BLaER1 (cell line): ENCODE measurements at regions not wholly inside any gene's neighbourhood (a gene's known extent, or its start where the extent isn't known, plus 50 kb on each side); places are given as distances from the start of the nearest gene placed in this dataset.

ENCODE experiments used
- H3K27ac ChIP-seq: shearing (Covaris generic); formaldehyde crosslinking; 2 replicates; pipeline ENCODE4 v1.8.1; 2022
- H3K27me3 ChIP-seq: shearing (Covaris generic); formaldehyde crosslinking; 2 replicates; pipeline ENCODE4 v1.8.1; 2022
- H3K36me3 ChIP-seq: shearing (Covaris generic); formaldehyde crosslinking; 2 replicates; pipeline ENCODE4 v1.8.1; 2022
- H3K4me1 ChIP-seq: shearing (Covaris generic); formaldehyde crosslinking; 2 replicates; pipeline ENCODE4 v1.8.1; 2022
- H3K4me2 ChIP-seq: shearing (Covaris generic); formaldehyde crosslinking; 2 replicates; pipeline ENCODE4 v1.8.1; 2022
- H3K4me3 ChIP-seq: shearing (Covaris generic); formaldehyde crosslinking; 2 replicates; pipeline ENCODE4 v1.8.1; 2022
- H3K9ac ChIP-seq: shearing (Covaris generic); formaldehyde crosslinking; 2 replicates; pipeline ENCODE4 v1.8.1; 2022
- H3K9me3 ChIP-seq: shearing (Covaris generic); formaldehyde crosslinking; 2 replicates; pipeline ENCODE4 v1.8.1; 2022
- H4K20me1 ChIP-seq: shearing (Covaris generic); formaldehyde crosslinking; 2 replicates; pipeline ENCODE4 v1.8.1; 2022
- Cebpa-rat ChIP-seq: shearing (Covaris generic); IDR thresholded peaks from 2 replicates; pipeline ENCODE4 v1.8.1; 2022

DNA sequence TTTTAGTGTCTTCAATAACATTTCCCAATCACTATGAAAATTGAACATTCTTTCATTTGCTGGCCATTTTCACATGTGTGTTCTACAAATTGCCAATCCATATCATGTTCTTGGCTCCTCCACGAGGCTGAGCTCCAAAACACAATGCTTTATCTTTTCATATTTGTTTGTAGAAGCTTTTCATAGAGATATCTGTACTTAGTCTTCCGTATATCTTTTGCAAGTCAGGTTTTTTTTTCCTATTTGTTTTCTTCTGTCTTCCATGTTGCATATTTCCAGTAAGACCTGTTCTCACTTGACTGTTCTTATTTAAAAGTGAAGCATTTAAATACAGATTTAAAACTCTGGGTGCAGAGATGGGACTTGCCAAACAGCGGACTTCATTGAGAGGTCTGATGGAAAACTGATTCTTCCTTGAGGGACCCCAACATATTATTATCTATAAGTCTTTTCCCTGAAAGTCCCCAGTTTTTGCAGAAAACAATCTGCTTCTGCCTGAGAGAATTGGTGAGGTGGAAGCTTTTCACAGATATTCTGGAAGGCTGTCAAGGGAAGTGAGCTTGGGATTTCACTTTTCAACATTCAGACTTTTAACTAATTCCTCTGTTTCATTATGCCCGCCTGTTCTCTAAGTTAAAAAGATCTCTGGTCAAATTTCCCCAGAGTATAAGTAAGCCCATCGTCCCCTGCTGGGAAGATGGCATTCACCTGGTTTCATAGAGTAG, 77.8 kb upstream of the KCNMB2 start:
- H3K9me3 ChIP-seq, result 0 out of 2 replicates have a peak, but pooled peaks cover 3% of the 10 kb centered on the region
- no peaks in the 10 kb centered on the region for H4K20me1 ChIP-seq
- no peak overlapping the region for H3K9ac ChIP-seq
- H3K27ac ChIP-seq, result no peak overlapping the region
- H3K4me3 ChIP-seq, result no peak overlapping the region
- TF ChIP-seq Cebpa-rat, result no peak
- no peak overlapping the region for H3K4me2 ChIP-seq
- no peaks in the 10 kb centered on the region for H3K27me3 ChIP-seq
- H3K4me1 ChIP-seq, result no peaks in the 10 kb centered on the region
- no peaks in the 10 kb centered on the region for H3K36me3 ChIP-seq

GRCh38 chr3:178459038-178459410, 77.2 kb upstream of the KCNMB2 start:
- Histone ChIP-seq H3K36me3 (no peaks in the 10 kb centered on the region), H3K4me3 (no peak overlapping the region), H3K4me2 (no peak overlapping the region), H3K9me3 (0 out of 2 replicates have a peak, but pooled peaks cover 3% of the 10 kb centered on the region), H3K9ac (no peak overlapping the region), H3K27me3 (no peaks in the 10 kb centered on the region), H3K27ac (no peak overlapping the region), H4K20me1 (no peaks in the 10 kb centered on the region), H3K4me1 (no peaks in the 10 kb centered on the region)
- no peak for TF ChIP-seq Cebpa-rat

DNA sequence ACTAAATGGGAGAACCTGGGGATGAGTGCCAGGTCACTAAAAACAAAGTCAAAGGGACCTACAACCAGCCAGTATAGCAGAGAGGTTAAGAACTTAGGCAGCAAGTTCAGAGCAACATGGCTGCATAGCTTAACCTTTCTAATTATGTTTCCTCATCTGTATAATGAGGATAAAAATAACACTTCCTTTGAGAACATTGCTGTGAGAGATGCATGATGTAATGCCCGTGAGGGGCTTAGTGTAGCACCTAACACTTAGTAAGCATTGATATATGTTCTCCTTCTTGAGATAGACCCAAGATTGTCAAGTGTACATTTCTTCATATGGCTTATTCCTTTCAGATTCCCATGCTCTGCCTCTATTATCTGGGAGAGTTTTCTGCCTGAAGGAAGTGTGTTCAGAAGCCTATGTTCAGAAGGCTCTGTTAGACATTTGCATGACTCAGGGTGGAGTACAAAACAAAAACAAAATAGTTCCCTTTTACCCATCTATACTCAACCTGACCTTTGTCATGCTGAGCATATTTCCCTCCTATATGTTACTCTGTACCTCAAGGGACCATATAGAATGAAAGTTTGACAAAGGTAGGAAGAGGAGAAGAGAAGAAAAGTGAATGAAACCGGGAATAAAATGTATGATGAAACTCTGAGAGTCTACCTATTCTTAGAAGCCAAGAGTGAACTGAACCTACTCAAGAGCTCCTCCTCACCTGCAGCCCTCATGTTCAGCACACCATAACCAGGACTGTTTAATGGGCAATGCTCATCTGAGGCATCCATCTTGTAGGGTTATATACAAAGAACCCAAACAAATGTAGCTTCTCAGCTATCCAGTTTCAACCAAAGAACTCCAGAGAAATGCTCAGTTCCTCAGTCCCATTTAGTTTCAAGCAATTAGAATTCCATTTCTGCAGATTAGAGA, 70.7 kb upstream of the KCNMB2 start:
- Histone ChIP-seq H3K27me3 (no peaks in the 10 kb centered on the region), H3K9me3 (0 out of 2 replicates have a peak, but pooled peaks cover 3% of the 10 kb centered on the region), H3K4me1 (no peaks in the 10 kb centered on the region), H3K4me3 (no peak overlapping the region), H3K4me2 (no peak overlapping the region), H4K20me1 (no peaks in the 10 kb centered on the region), H3K9ac (no peak overlapping the region), H3K36me3 (no peaks in the 10 kb centered on the region), H3K27ac (no peak overlapping the region)
- no peak for TF ChIP-seq Cebpa-rat

GRCh38 chr3:178472941-178473340, 63.3 kb upstream of the KCNMB2 start:
- Histone ChIP-seq H3K4me2 (no peak overlapping the region), H3K36me3 (no peaks in the 10 kb centered on the region), H3K27me3 (no peaks in the 10 kb centered on the region), H3K4me1 (no peaks in the 10 kb centered on the region), H3K9ac (no peak overlapping the region), H3K4me3 (no peak overlapping the region), H3K27ac (no peak overlapping the region), H4K20me1 (no peaks in the 10 kb centered on the region), H3K9me3 (no peaks in the 10 kb centered on the region)
- no peak for TF ChIP-seq Cebpa-rat

DNA sequence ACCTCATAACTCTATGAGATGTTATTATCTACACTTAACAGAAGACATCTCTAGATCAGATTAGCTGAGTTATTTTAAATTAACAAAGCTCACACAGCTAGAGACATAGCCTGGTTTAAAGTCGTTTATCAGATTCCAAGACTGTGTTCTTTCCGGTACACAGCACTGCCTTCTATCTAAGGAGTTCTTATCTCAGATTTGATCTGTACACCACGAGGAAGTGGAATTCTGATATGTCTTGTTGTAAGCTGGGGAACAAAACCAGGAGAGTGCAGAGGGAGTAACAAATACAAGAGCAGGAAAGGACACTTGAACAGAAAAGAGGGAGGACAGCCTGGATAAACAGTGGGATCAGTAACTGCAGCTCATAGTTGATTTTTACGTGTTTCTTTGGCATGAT, 61.7 kb upstream of the KCNMB2 start:
- Histone ChIP-seq H3K27me3 (no peaks in the 10 kb centered on the region), H3K36me3 (no peaks in the 10 kb centered on the region), H3K4me2 (no peak overlapping the region), H3K27ac (no peak overlapping the region), H3K9me3 (no peaks in the 10 kb centered on the region), H3K4me1 (no peaks in the 10 kb centered on the region), H3K4me3 (no peak overlapping the region), H4K20me1 (no peaks in the 10 kb centered on the region), H3K9ac (no peak overlapping the region)
- TF ChIP-seq Cebpa-rat, result no peak

- no peak overlapping the region for H3K27ac ChIP-seq
- TF ChIP-seq Cebpa-rat, result no peak
- H3K9ac ChIP-seq, result no peak overlapping the region
Measured at GRCh38 chr3:178475062-178475461, 61.2 kb upstream of the KCNMB2 start.

GRCh38 chr3:178476886-178477285, 59.4 kb upstream of the KCNMB2 start:
- Histone ChIP-seq H3K4me2 (no peak overlapping the region), H3K4me1 (no peaks in the 10 kb centered on the region), H3K27ac (no peak overlapping the region), H4K20me1 (no peaks in the 10 kb centered on the region), H3K9ac (no peak overlapping the region), H3K9me3 (no peaks in the 10 kb centered on the region), H3K36me3 (no peaks in the 10 kb centered on the region), H3K4me3 (no peak overlapping the region), H3K27me3 (no peaks in the 10 kb centered on the region)
- no peak for TF ChIP-seq Cebpa-rat

More at GRCh38 chr3:178475062-178475461, 61.2 kb upstream of the KCNMB2 start:
- Histone ChIP-seq H3K4me2 (no peak overlapping the region), H4K20me1 (no peaks in the 10 kb centered on the region), H3K27me3 (no peaks in the 10 kb centered on the region), H3K9me3 (no peaks in the 10 kb centered on the region), H3K36me3 (no peaks in the 10 kb centered on the region), H3K4me3 (no peak overlapping the region), H3K4me1 (no peaks in the 10 kb centered on the region)

- Histone ChIP-seq H3K36me3 (no peaks in the 10 kb centered on the region), H4K20me1 (no peaks in the 10 kb centered on the region), H3K9ac (no peak overlapping the region), H3K4me3 (no peak overlapping the region), H3K4me1 (no peaks in the 10 kb centered on the region), H3K27ac (no peak overlapping the region), H3K4me2 (no peak overlapping the region), H3K9me3 (no peaks in the 10 kb centered on the region), H3K27me3 (no peaks in the 10 kb centered on the region)
- no peak for TF ChIP-seq Cebpa-rat
Measured at GRCh38 chr3:178479446-178479845, 56.8 kb upstream of the KCNMB2 start.

- H3K36me3 ChIP-seq, result no peaks in the 10 kb centered on the region
- H3K4me2 ChIP-seq, result no peak overlapping the region
- H3K9ac ChIP-seq, result no peak overlapping the region
- H3K4me3 ChIP-seq, result no peak overlapping the region
- no peaks in the 10 kb centered on the region for H3K4me1 ChIP-seq
- no peak for TF ChIP-seq Cebpa-rat
- H3K27ac ChIP-seq, result no peak overlapping the region
- no peaks in the 10 kb centered on the region for H4K20me1 ChIP-seq
- H3K27me3 ChIP-seq, result no peaks in the 10 kb centered on the region
- no peaks in the 10 kb centered on the region for H3K9me3 ChIP-seq
Measured at GRCh38 chr3:178479860-178480259, 56.4 kb upstream of the KCNMB2 start.

DNA sequence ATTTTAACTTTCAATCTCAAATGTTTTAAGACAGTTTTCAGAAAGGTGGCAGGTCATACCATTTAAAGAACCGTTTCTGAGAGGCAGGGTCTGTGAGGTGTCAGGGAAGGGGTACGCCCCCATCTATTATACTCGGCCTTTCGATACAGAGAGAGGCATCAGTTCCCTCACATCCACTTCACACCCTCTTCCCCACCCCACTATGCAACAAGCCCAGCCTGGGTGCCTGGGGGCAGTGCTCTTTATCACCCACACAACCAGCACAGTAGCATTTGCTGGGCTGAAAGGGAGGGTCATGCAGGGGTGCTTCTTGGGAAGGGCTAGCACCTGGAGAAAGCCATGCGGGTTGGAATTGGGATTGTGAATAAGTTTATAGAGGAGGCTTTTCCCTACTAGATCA, 56.0 kb upstream of the KCNMB2 start:
- Histone ChIP-seq H3K9me3 (no peaks in the 10 kb centered on the region), H3K27ac (no peak overlapping the region), H3K4me3 (no peak overlapping the region), H3K4me2 (no peak overlapping the region), H3K27me3 (no peaks in the 10 kb centered on the region), H4K20me1 (no peaks in the 10 kb centered on the region), H3K4me1 (no peaks in the 10 kb centered on the region), H3K36me3 (no peaks in the 10 kb centered on the region), H3K9ac (no peak overlapping the region)
- TF ChIP-seq Cebpa-rat, result no peak
